ENCODE measurements at regions not wholly inside any gene's neighbourhood (a gene's known extent, or its start where the extent isn't known, plus 50 kb on each side); places are given as distances from the start of the nearest gene placed in this dataset.

GRCh38 chr12:92554158-92555073, 148.4 kb upstream of the PLEKHG7 start:
- BruUV-seq (replicated peaks), result no TSS peak

DNA sequence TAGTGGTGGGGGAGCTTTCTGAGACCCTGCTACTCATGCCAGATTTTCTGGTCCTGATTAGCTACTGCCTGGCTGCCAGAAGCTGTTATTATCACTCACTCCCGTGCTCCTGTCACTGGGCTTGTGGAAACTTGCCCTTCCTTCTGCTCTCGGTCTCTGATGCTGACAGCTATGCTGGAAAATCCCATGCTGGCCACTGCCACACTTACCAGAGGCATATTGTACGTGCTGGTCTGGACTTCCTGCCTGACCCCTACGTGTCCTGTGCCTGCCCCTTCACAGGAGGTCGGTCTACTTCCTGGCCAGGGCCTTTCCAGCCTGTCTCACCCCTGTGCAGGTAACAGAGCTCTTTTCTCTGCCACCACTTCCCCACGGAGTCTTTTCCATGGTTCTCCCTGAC, 149.4 kb upstream of the PLEKHG7 start:
- intact Hi-C loops (cut with micrococcal nuclease; ENCODE audit: unreplicated experiment), result loop anchor here (10.0 kb wide), 1 partner anchor 599 kb away; no protein-coding TSS in a partner anchor

More at GRCh38 chr12:92554158-92555073, 148.4 kb upstream of the PLEKHG7 start:
- no peak overlapping the region for H3K4me3 Mint-ChIP-seq (ENCODE audit: low read depth, unreplicated experiment)
- no peak for DNase-seq
- TF ChIP-seq, protein P1, sequence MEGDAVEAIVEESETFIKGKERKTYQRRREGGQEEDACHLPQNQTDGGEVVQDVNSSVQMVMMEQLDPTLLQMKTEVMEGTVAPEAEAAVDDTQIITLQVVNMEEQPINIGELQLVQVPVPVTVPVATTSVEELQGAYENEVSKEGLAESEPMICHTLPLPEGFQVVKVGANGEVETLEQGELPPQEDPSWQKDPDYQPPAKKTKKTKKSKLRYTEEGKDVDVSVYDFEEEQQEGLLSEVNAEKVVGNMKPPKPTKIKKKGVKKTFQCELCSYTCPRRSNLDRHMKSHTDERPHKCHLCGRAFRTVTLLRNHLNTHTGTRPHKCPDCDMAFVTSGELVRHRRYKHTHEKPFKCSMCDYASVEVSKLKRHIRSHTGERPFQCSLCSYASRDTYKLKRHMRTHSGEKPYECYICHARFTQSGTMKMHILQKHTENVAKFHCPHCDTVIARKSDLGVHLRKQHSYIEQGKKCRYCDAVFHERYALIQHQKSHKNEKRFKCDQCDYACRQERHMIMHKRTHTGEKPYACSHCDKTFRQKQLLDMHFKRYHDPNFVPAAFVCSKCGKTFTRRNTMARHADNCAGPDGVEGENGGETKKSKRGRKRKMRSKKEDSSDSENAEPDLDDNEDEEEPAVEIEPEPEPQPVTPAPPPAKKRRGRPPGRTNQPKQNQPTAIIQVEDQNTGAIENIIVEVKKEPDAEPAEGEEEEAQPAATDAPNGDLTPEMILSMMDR (IDR thresholded peaks at IDR 0.05; ENCODE audit: unreplicated experiment), result no peak
- H3K4me1 Mint-ChIP-seq (ENCODE audit: low read depth, unreplicated experiment), result peaks cover 37% of the 10 kb centered on the region
- H3K36me3 Mint-ChIP-seq (ENCODE audit: insufficient read depth, unreplicated experiment), result peaks cover 9% of the 10 kb centered on the region
- H3K9me3 Mint-ChIP-seq (ENCODE audit: low read depth, unreplicated experiment), result no peaks in the 10 kb centered on the region
- H3K27me3 Mint-ChIP-seq (ENCODE audit: unreplicated experiment), result no peaks in the 10 kb centered on the region
- intact Hi-C loops (cut with micrococcal nuclease; ENCODE audit: unreplicated experiment), result loop anchor here (10.0 kb wide), 1 partner anchor 600 kb away; no protein-coding TSS in a partner anchor
- H3K27ac Mint-ChIP-seq (ENCODE audit: unreplicated experiment), result peak overlapping the region; percentile 13
- CTCF ChIA-PET, result no interaction called here

DNA sequence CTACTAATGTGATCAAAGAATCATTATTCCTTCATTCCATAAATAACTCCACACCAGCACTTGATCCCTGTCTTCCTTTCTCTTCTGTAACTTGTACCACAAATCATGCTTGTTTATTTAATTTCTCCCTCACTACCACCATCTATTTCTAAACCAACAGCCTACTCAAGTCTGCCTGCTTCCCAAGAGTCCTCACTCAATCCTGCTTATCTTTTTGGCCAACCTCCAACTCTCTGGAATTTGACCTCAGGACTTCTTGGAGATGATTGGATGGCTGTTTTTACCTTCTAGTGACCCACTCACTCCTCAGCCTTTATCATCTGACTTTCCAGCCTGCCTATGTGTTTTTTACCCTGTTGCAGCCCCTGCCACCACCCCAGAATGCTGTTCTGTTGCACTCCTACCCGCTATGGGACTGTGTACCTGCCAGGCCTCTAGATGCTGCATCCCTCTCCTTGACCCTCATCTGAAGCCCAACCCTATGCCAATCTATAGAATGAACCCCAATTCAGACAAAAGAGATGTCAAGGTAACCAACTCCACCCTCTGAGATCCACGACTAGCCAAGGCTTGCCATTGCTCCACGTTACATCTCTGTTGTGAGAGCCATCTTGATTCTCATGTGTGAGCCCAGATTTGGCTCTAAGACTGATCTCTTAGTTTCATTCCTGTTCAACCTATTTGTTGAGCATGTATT, 150.2 kb upstream of the PLEKHG7 start:
- intact Hi-C loops (cut with micrococcal nuclease; ENCODE audit: unreplicated experiment), result loop anchor here (10.0 kb wide), 1 partner anchor 598 kb away; no protein-coding TSS in a partner anchor
- H3K36me3 Mint-ChIP-seq (ENCODE audit: insufficient read depth, unreplicated experiment), result peaks cover 10% of the 10 kb centered on the region
- no TSS peak for BruUV-seq (replicated peaks)
- TF ChIP-seq, protein P1 (IDR thresholded peaks at IDR 0.05; ENCODE audit: unreplicated experiment), result no peak
- CTCF ChIA-PET, result interaction anchor here (1.0 kb wide), 1 partner anchor 36 kb away, joined by 17 read pairs; no protein-coding TSS in a partner anchor
- peaks cover 33% of the 10 kb centered on the region for H3K4me1 Mint-ChIP-seq (ENCODE audit: low read depth, unreplicated experiment)
- no peaks in the 10 kb centered on the region for H3K9me3 Mint-ChIP-seq (ENCODE audit: low read depth, unreplicated experiment)
- H3K4me3 Mint-ChIP-seq (ENCODE audit: low read depth, unreplicated experiment), result no peak overlapping the region
- H3K27ac Mint-ChIP-seq (ENCODE audit: unreplicated experiment), result no peak overlapping the region
- no peaks in the 10 kb centered on the region for H3K27me3 Mint-ChIP-seq (ENCODE audit: unreplicated experiment)
- DNase-seq, result peak; percentile 56

More for the DNA sequence above, 149.4 kb upstream of the PLEKHG7 start:
- Mint-ChIP-seq H3K27me3 (ENCODE audit: unreplicated experiment) (no peaks in the 10 kb centered on the region), H3K27ac (ENCODE audit: unreplicated experiment) (no peak overlapping the region), H3K4me3 (ENCODE audit: low read depth, unreplicated experiment) (no peak overlapping the region), H3K9me3 (ENCODE audit: low read depth, unreplicated experiment) (no peaks in the 10 kb centered on the region), H3K36me3 (ENCODE audit: insufficient read depth, unreplicated experiment) (peaks cover 9% of the 10 kb centered on the region), H3K4me1 (ENCODE audit: low read depth, unreplicated experiment) (peaks cover 33% of the 10 kb centered on the region)
- BruUV-seq (replicated peaks), result no TSS peak
- TF ChIP-seq, protein P1 (IDR thresholded peaks at IDR 0.05; ENCODE audit: unreplicated experiment), result no peak
- DNase-seq, result peak; percentile 61
- CTCF ChIA-PET, result interaction anchor here (0.6 kb wide), 1 partner anchor 758 kb away, joined by 3 read pairs; no protein-coding TSS in a partner anchor

GRCh38 chr12:92551853-92552397, 150.9 kb upstream of the PLEKHG7 start:
- Mint-ChIP-seq H3K9me3 (ENCODE audit: low read depth, unreplicated experiment) (no peaks in the 10 kb centered on the region), H3K27me3 (ENCODE audit: unreplicated experiment) (no peaks in the 10 kb centered on the region), H3K36me3 (ENCODE audit: insufficient read depth, unreplicated experiment) (peaks cover 13% of the 10 kb centered on the region), H3K4me1 (ENCODE audit: low read depth, unreplicated experiment) (peaks cover 33% of the 10 kb centered on the region), H3K27ac (ENCODE audit: unreplicated experiment) (no peak overlapping the region), H3K4me3 (ENCODE audit: low read depth, unreplicated experiment) (no peak overlapping the region)
- DNase-seq, result peak; percentile 48
- no TSS peak for BruUV-seq (replicated peaks)
- intact Hi-C loops (cut with micrococcal nuclease; ENCODE audit: unreplicated experiment), result loop anchor here (10.0 kb wide), 1 partner anchor 597 kb away; no protein-coding TSS in a partner anchor
- CTCF ChIA-PET, result interaction anchor here (0.7 to 1.0 kb wide), 2 partner anchors 36 to 45 kb away, joined by 3 to 17 read pairs; no protein-coding TSS in a partner anchor
- TF ChIP-seq, protein P1 (IDR thresholded peaks at IDR 0.05; ENCODE audit: unreplicated experiment), result no peak

Measured in Calu3 (cell line).